Suprapubic skin (tissue), 3 donors: ENCODE measurements at regions not wholly inside any gene's neighbourhood (a gene's known extent, or its start where the extent isn't known, plus 50 kb on each side); places are given as distances from the start of the nearest gene placed in this dataset.

Experiments
- CTCF ChIP-seq, 2 donors: fragments of 200-600 bp in 1 of 2; fragments of 450-650 bp in 1 of 2; sonication (generic) in 1 of 2; IDR thresholded peaks; one replicate each; pipeline ENCODE4 v1.5.1; 2016 to 2019; ENCODE audit warnings: antibody characterized with exemption in 2 of 2, mild to moderate bottlenecking in 1 of 2, moderate library complexity in 1 of 2
- POLR2A ChIP-seq, 2 donors: fragments of 450-650 bp; IDR thresholded peaks; one replicate each; pipeline ENCODE4 v1.6.1; 2017; ENCODE audit warnings: antibody characterized with exemption in 2 of 2, mild to moderate bottlenecking in 2 of 2, moderate library complexity in 2 of 2

GRCh38 chr7:109386959-109387358, 817.3 kb downstream of the DNAJB9 start:
- TF ChIP-seq CTCF (IDR thresholded peaks at IDR 0.05) = no peak
- TF ChIP-seq POLR2A (IDR thresholded peaks at IDR 0.05) = no peak
